ENCODE measurements at regions not wholly inside any gene's neighbourhood (a gene's known extent, or its start where the extent isn't known, plus 50 kb on each side); places are given as distances from the start of the nearest gene placed in this dataset.
"Not testable (repeated sequence)": the region's sequence is repeated elsewhere in the genome, so short reads cannot be mapped to it uniquely, and the experiment has no call there.

GRCh38 chr19:28150129-28150528 is 1062.8 kb downstream of the UQCRFS1 start:
- no peak for DNase-seq (ENCODE audit: low read depth)

- no peak for DNase-seq (ENCODE audit: low read depth)
Observed at GRCh38 chr19:28148554-28148953, 1064.4 kb downstream of the UQCRFS1 start.

- no peak for DNase-seq (ENCODE audit: low read depth)
Observed at GRCh38 chr19:28142258-28142657, 1070.7 kb downstream of the UQCRFS1 start.

GRCh38 chr19:28140201-28140600 is 1072.8 kb downstream of the UQCRFS1 start:
- no peak for DNase-seq (ENCODE audit: low read depth)

GRCh38 chr19:28137772-28138171 is 1075.2 kb downstream of the UQCRFS1 start:
- DNase-seq (ENCODE audit: low read depth), result no peak

GRCh38 chr19:28136796-28137195 is 1076.2 kb downstream of the UQCRFS1 start:
- no peak for DNase-seq (ENCODE audit: low read depth)

- no peak for DNase-seq (ENCODE audit: low read depth)
Observed at GRCh38 chr19:28135825-28136224, 1077.1 kb downstream of the UQCRFS1 start.

GRCh38 chr19:28134311-28134710 is 1078.6 kb downstream of the UQCRFS1 start:
- DNase-seq (ENCODE audit: low read depth), result no peak

- DNase-seq (ENCODE audit: low read depth), result not testable (repeated sequence)
Observed at GRCh38 chr19:28130881-28131280, 1082.1 kb downstream of the UQCRFS1 start.

GRCh38 chr19:28130066-28130511 is 1082.9 kb downstream of the UQCRFS1 start:
- no peak for DNase-seq (ENCODE audit: low read depth)

GRCh38 chr19:28128341-28128740 is 1084.6 kb downstream of the UQCRFS1 start:
- DNase-seq (ENCODE audit: low read depth), result no peak

GRCh38 chr19:28126135-28126898 is 1086.6 kb downstream of the UQCRFS1 start:
- DNase-seq (ENCODE audit: low read depth), result no peak

GRCh38 chr19:28122734-28123133 is 1090.2 kb downstream of the UQCRFS1 start:
- DNase-seq (ENCODE audit: low read depth), result no peak

GRCh38 chr19:28118235-28118634 is 1094.7 kb downstream of the UQCRFS1 start:
- no peak for DNase-seq (ENCODE audit: low read depth)

- DNase-seq (ENCODE audit: low read depth), result no peak
Observed at GRCh38 chr19:28117143-28117542, 1095.8 kb downstream of the UQCRFS1 start.

GRCh38 chr19:28116379-28116778 is 1096.6 kb downstream of the UQCRFS1 start:
- not testable (repeated sequence) for DNase-seq (ENCODE audit: low read depth)

GRCh38 chr19:28103921-28104320 is 1109.0 kb downstream of the UQCRFS1 start:
- DNase-seq (ENCODE audit: low read depth), result no peak

GRCh38 chr19:28084659-28085157 is 1128.2 kb downstream of the UQCRFS1 start:
- DNase-seq (ENCODE audit: low read depth), result not testable (repeated sequence)

GRCh38 chr19:28076628-28077027 is 1136.3 kb downstream of the UQCRFS1 start:
- DNase-seq (ENCODE audit: low read depth), result no peak

- no peak for DNase-seq (ENCODE audit: low read depth)
Observed at GRCh38 chr19:28075229-28075628, 1137.7 kb downstream of the UQCRFS1 start.

- no peak for DNase-seq (ENCODE audit: low read depth)
Observed at GRCh38 chr19:28074773-28075172, 1138.2 kb downstream of the UQCRFS1 start.

GRCh38 chr19:28067882-28068281 is 1145.1 kb downstream of the UQCRFS1 start:
- DNase-seq (ENCODE audit: low read depth), result no peak

GRCh38 chr19:28066988-28067387 is 1146.0 kb downstream of the UQCRFS1 start:
- DNase-seq (ENCODE audit: low read depth), result no peak

- DNase-seq (ENCODE audit: low read depth), result no peak
Observed at GRCh38 chr19:28066161-28066560, 1146.8 kb downstream of the UQCRFS1 start.

Measured in ELR (cell line).